ENCODE measurements at regions not wholly inside any gene's neighbourhood (a gene's known extent, or its start where the extent isn't known, plus 50 kb on each side); places are given as distances from the start of the nearest gene placed in this dataset.

GRCh38 chr7:137091396-137091795 is 222.9 kb downstream of the CHRM2 start:
- 55% methylated on average over 2 of the region's 2 CpGs; no CpG with 5 or more reads in 1 of the 2 experiments for WGBS, 2 experiments (ENCODE audit: insufficient coverage in 1 of 2, insufficient read length in 1 of 2)
- TF ChIP-seq CTCF (conservative IDR thresholded peaks at IDR 0.05): peak; percentile 81
- Histone ChIP-seq H3K27me3 (ENCODE audit: control insufficient read depth, insufficient read depth, low read length, poor library complexity, severe bottlenecking) (no peaks in the 10 kb centered on the region), H3K9ac (ENCODE audit: extremely low read depth, low read length, poor library complexity, severe bottlenecking) (no peak overlapping the region), H3K27ac (ENCODE audit: low read depth, low read length) (no peak overlapping the region), H3K4me3 (ENCODE audit: low read length) (no peak overlapping the region), H3K36me3 (ENCODE audit: control insufficient read depth, insufficient read depth, low read length) (no peaks in the 10 kb centered on the region), H3K9me3 (ENCODE audit: control insufficient read depth, low read length) (no peaks in the 10 kb centered on the region), H3K4me1 (ENCODE audit: control insufficient read depth, insufficient read depth, low read length) (no peaks in the 10 kb centered on the region)
- H3K36me3 Mint-ChIP-seq (ENCODE audit: low read depth): no peaks in the 10 kb centered on the region
- peak; percentile 79 for DNase-seq
- H3K27me3 Mint-ChIP-seq (ENCODE audit: insufficient read depth): no peaks in the 10 kb centered on the region
- no peak overlapping the region for H3K4me3 Mint-ChIP-seq
- no peaks in the 10 kb centered on the region for H3K9me3 Mint-ChIP-seq
- H3K4me1 Mint-ChIP-seq: peaks cover 4% of the 10 kb centered on the region
- no peak overlapping the region for H3K27ac Mint-ChIP-seq

- DNase-seq: peak; percentile 59
- Histone ChIP-seq H3K9me3 (ENCODE audit: control insufficient read depth, low read length) (no peaks in the 10 kb centered on the region), H3K4me1 (ENCODE audit: control insufficient read depth, insufficient read depth, low read length) (no peaks in the 10 kb centered on the region), H3K27ac (ENCODE audit: low read depth, low read length) (no peak overlapping the region), H3K9ac (ENCODE audit: extremely low read depth, low read length, poor library complexity, severe bottlenecking) (no peak overlapping the region), H3K27me3 (ENCODE audit: control insufficient read depth, insufficient read depth, low read length, poor library complexity, severe bottlenecking) (no peaks in the 10 kb centered on the region), H3K36me3 (ENCODE audit: control insufficient read depth, insufficient read depth, low read length) (no peaks in the 10 kb centered on the region), H3K4me3 (ENCODE audit: low read length) (no peak overlapping the region)
- no peak overlapping the region for H3K27ac Mint-ChIP-seq
- peaks cover 4% of the 10 kb centered on the region for H3K4me1 Mint-ChIP-seq
- no peaks in the 10 kb centered on the region for H3K9me3 Mint-ChIP-seq
- H3K27me3 Mint-ChIP-seq (ENCODE audit: insufficient read depth): no peaks in the 10 kb centered on the region
- no peaks in the 10 kb centered on the region for H3K36me3 Mint-ChIP-seq (ENCODE audit: low read depth)
- no peak for TF ChIP-seq CTCF (conservative IDR thresholded peaks at IDR 0.05)
- 100% methylated on average over 2 to 3 of the region's 3 CpGs for WGBS, 2 experiments (ENCODE audit: insufficient coverage in 1 of 2, insufficient read length in 1 of 2)
- no peak overlapping the region for H3K4me3 Mint-ChIP-seq
These were observed 218.4 kb downstream of the CHRM2 start for GRCh38 chr7:137086896-137087295.

DNA sequence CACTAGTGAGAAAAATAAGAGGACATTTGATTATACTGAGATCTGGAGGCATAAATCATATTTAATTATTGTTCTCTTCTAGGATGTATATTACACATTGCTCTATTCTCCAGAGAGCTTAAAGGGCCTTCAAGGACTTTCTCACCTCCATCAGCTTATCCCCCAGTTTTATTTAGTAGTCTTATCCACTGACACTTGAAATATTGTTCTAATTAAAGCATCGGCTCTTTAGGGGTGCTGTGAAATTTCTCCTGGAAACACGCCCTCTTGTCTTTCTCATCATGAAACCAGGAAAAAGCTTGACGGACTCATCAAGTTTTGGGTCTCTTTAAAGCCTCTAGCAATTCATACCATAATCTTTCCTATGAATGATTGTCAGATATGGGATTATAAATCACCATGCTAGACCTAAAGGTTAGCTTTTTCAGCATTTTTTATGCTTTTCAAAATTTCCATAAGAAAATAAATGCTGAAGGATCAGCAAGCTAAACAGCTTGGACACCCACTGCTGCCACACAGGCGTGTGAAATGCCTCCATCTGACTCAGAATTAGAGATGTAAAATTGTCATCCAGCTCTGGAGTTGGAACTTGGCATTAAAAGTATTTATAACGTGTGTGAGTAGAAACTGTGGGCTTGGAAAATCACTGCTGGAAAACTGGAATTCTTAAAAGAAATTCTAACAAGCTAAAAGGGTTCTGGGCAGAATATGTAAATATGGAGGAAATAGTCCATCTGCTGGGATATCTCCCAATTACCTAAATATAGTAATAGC is 216.3 kb downstream of the CHRM2 start:
- Mint-ChIP-seq H3K4me3 (no peak overlapping the region), H3K4me1 (peaks cover 4% of the 10 kb centered on the region), H3K27ac (no peak overlapping the region), H3K36me3 (ENCODE audit: low read depth) (no peaks in the 10 kb centered on the region), H3K27me3 (ENCODE audit: insufficient read depth) (no peaks in the 10 kb centered on the region), H3K9me3 (no peaks in the 10 kb centered on the region)
- Histone ChIP-seq H3K36me3 (ENCODE audit: control insufficient read depth, insufficient read depth, low read length) (no peaks in the 10 kb centered on the region), H3K9ac (ENCODE audit: extremely low read depth, low read length, poor library complexity, severe bottlenecking) (no peak overlapping the region), H3K9me3 (ENCODE audit: control insufficient read depth, low read length) (no peaks in the 10 kb centered on the region), H3K4me3 (ENCODE audit: low read length) (no peak overlapping the region), H3K27me3 (ENCODE audit: control insufficient read depth, insufficient read depth, low read length, poor library complexity, severe bottlenecking) (no peaks in the 10 kb centered on the region), H3K27ac (ENCODE audit: low read depth, low read length) (no peak overlapping the region), H3K4me1 (ENCODE audit: control insufficient read depth, insufficient read depth, low read length) (no peaks in the 10 kb centered on the region)
- DNase-seq: no peak
- TF ChIP-seq CTCF (conservative IDR thresholded peaks at IDR 0.05): no peak
- WGBS, 2 experiments (ENCODE audit: insufficient coverage in 1 of 2, insufficient read length in 1 of 2): 79 to 87% methylated on average over 3 to 5 of the region's 5 CpGs

Measured in endodermal cell (in vitro differentiated cells).